Astrocyte (in vitro differentiated cells and primary cell): ENCODE measurements at regions not wholly inside any gene's neighbourhood (a gene's known extent, or its start where the extent isn't known, plus 50 kb on each side); places are given as distances from the start of the nearest gene placed in this dataset.

Experiments used
- DNase-seq: peaks from one replicate; pipeline ENCODE4 v3.0.0-alpha.2; 2010; ENCODE audit warnings: low read depth
- FAIRE-seq: peaks from 2 replicates; lab custom pipeline; 2011; peaks lifted over from hg19 to GRCh38; lab: Jason Lieb, UNC
- H2AFZ ChIP-seq: 2 replicates; pipeline ENCODE4 v1.6.0; 2012; ENCODE audit warnings: low read depth, low read length, inconsistent platforms
- H3K27ac ChIP-seq: 2 replicates; pipeline ENCODE4 v1.5.1; 2011; ENCODE audit warnings: low read depth, low read length, inconsistent platforms
- H3K27me3 ChIP-seq: 2 replicates; pipeline ENCODE4 v1.6.0; 2011; ENCODE audit warnings: low read length, inconsistent platforms; ENCODE audit not compliant: insufficient read depth
- H3K36me3 ChIP-seq: 2 replicates; pipeline ENCODE4 v1.5.1; 2011; ENCODE audit warnings: low read length, inconsistent platforms; ENCODE audit not compliant: insufficient read depth
- H3K4me1 ChIP-seq: 2 replicates; pipeline ENCODE4 v1.5.1; 2011; ENCODE audit warnings: low read length, inconsistent platforms; ENCODE audit not compliant: insufficient read depth
- H3K4me2 ChIP-seq: 2 replicates; pipeline ENCODE4 v1.6.0; 2012; ENCODE audit warnings: low read length, inconsistent platforms
- H3K4me3 ChIP-seq: 2 replicates; pipeline ENCODE4 v1.5.1; 2011; ENCODE audit warnings: low read depth, mild to moderate bottlenecking, low read length, inconsistent platforms; ENCODE audit not compliant: insufficient read depth
- H3K79me2 ChIP-seq: 2 replicates; pipeline ENCODE4 v1.6.0; 2012; ENCODE audit warnings: mild to moderate bottlenecking, low read length, inconsistent platforms; ENCODE audit not compliant: insufficient read depth
- H3K9ac ChIP-seq: 2 replicates; pipeline ENCODE4 v1.6.0; 2012; ENCODE audit warnings: mild to moderate bottlenecking, low read length, inconsistent platforms
- H3K9me3 ChIP-seq: 2 replicates; pipeline ENCODE4 v1.5.1; 2012; ENCODE audit warnings: low read depth, mild to moderate bottlenecking, low read length, inconsistent platforms; ENCODE audit not compliant: insufficient read depth
- H4K20me1 ChIP-seq: 2 replicates; pipeline ENCODE4 v1.6.0; 2012; ENCODE audit warnings: low read length, inconsistent platforms; ENCODE audit not compliant: insufficient read depth
- H3K27ac Mint-ChIP-seq: one replicate; pipeline ENCODE4 v1.8.0; 2021; ENCODE audit warnings: mild to moderate bottlenecking, mixed read lengths; ENCODE audit not compliant: unreplicated experiment
- H3K27me3 Mint-ChIP-seq: one replicate; pipeline ENCODE4 v1.8.0; 2021; ENCODE audit warnings: low read depth, mixed read lengths; ENCODE audit not compliant: unreplicated experiment
- H3K36me3 Mint-ChIP-seq: one replicate; pipeline ENCODE4 v1.8.0; 2021; ENCODE audit warnings: low read depth, mixed read lengths; ENCODE audit not compliant: unreplicated experiment
- H3K4me1 Mint-ChIP-seq: one replicate; pipeline ENCODE4 v1.8.0; 2021; ENCODE audit warnings: low read depth, mixed read lengths; ENCODE audit not compliant: unreplicated experiment
- H3K4me3 Mint-ChIP-seq: one replicate; pipeline ENCODE4 v1.8.0; 2021; ENCODE audit warnings: mild to moderate bottlenecking, moderate library complexity, mixed read lengths; ENCODE audit not compliant: unreplicated experiment
- H3K9me3 Mint-ChIP-seq: one replicate; pipeline ENCODE4 v1.8.0; 2021; ENCODE audit warnings: mild to moderate bottlenecking, mixed read lengths; ENCODE audit not compliant: unreplicated experiment
- CTCF ChIP-seq: IDR thresholded peaks from 2 replicates; pipeline ENCODE4 v1.5.1; 2011; ENCODE audit warnings: low read depth, mild to moderate bottlenecking, inconsistent platforms, low read length, moderate library complexity; ENCODE audit not compliant: insufficient read depth
- EZH2 ChIP-seq: IDR thresholded peaks from 2 replicates; pipeline ENCODE4 v1.6.1; 2012; ENCODE audit warnings: mild to moderate bottlenecking, low read length, inconsistent platforms; ENCODE audit not compliant: insufficient read depth

- no peak for DNase-seq
- no peak overlapping the region for H3K4me3 ChIP-seq
- Mint-ChIP-seq H3K4me1 (no peaks in the 10 kb centered on the region), H3K4me3 (no peak overlapping the region), H3K27me3 (no peaks in the 10 kb centered on the region), H3K27ac (no peak overlapping the region), H3K36me3 (no peaks in the 10 kb centered on the region), H3K9me3 (no peaks in the 10 kb centered on the region)
- no peak overlapping the region for H3K9ac ChIP-seq
- no peaks in the 10 kb centered on the region for H3K36me3 ChIP-seq
- no peak overlapping the region for H3K27ac ChIP-seq
- H4K20me1 ChIP-seq: no peaks in the 10 kb centered on the region
- no peak overlapping the region for H3K4me2 ChIP-seq
- H3K9me3 ChIP-seq: no peaks in the 10 kb centered on the region
- no peak overlapping the region for H2AFZ ChIP-seq
- no peaks in the 10 kb centered on the region for H3K79me2 ChIP-seq
- H3K27me3 ChIP-seq: no peaks in the 10 kb centered on the region
- no peaks in the 10 kb centered on the region for H3K4me1 ChIP-seq
- no peak for FAIRE-seq
- TF ChIP-seq CTCF (no peak), EZH2 (no peak)
Measured at GRCh38 chr9:100774326-100774725, 196.4 kb downstream of the CAVIN4 start.

- Mint-ChIP-seq H3K4me3 (no peak overlapping the region), H3K27me3 (no peaks in the 10 kb centered on the region), H3K27ac (no peak overlapping the region), H3K4me1 (no peaks in the 10 kb centered on the region), H3K36me3 (no peaks in the 10 kb centered on the region), H3K9me3 (no peaks in the 10 kb centered on the region)
- no peaks in the 10 kb centered on the region for H3K27me3 ChIP-seq
- no peak overlapping the region for H3K4me3 ChIP-seq
- H4K20me1 ChIP-seq: no peaks in the 10 kb centered on the region
- FAIRE-seq (no peak), DNase-seq (no peak)
- no peak overlapping the region for H2AFZ ChIP-seq
- H3K4me2 ChIP-seq: no peak overlapping the region
- no peaks in the 10 kb centered on the region for H3K9me3 ChIP-seq
- H3K9ac ChIP-seq: no peak overlapping the region
- no peak overlapping the region for H3K27ac ChIP-seq
- H3K79me2 ChIP-seq: no peaks in the 10 kb centered on the region
- no peak for TF ChIP-seq CTCF
- no peak for TF ChIP-seq EZH2
- H3K4me1 ChIP-seq: no peaks in the 10 kb centered on the region
- no peaks in the 10 kb centered on the region for H3K36me3 ChIP-seq
Measured at GRCh38 chr9:100774962-100775361, 197.1 kb downstream of the CAVIN4 start.

GRCh38 chr9:100775912-100776311, 198.0 kb downstream of the CAVIN4 start:
- FAIRE-seq: no peak
- H2AFZ ChIP-seq: no peak overlapping the region
- no peaks in the 10 kb centered on the region for H3K79me2 ChIP-seq
- TF ChIP-seq EZH2: no peak
- TF ChIP-seq CTCF: no peak
- Mint-ChIP-seq H3K9me3 (no peaks in the 10 kb centered on the region), H3K27me3 (no peaks in the 10 kb centered on the region), H3K36me3 (no peaks in the 10 kb centered on the region), H3K4me3 (no peak overlapping the region), H3K27ac (no peak overlapping the region), H3K4me1 (no peaks in the 10 kb centered on the region)
- H3K27me3 ChIP-seq: no peaks in the 10 kb centered on the region
- no peak overlapping the region for H3K4me2 ChIP-seq
- H3K9me3 ChIP-seq: no peaks in the 10 kb centered on the region
- no peaks in the 10 kb centered on the region for H4K20me1 ChIP-seq
- H3K4me1 ChIP-seq: no peaks in the 10 kb centered on the region
- DNase-seq: no peak
- no peak overlapping the region for H3K4me3 ChIP-seq
- H3K27ac ChIP-seq: no peak overlapping the region
- no peak overlapping the region for H3K9ac ChIP-seq
- H3K36me3 ChIP-seq: no peaks in the 10 kb centered on the region
